Loucy (cell line): ENCODE measurements at regions not wholly inside any gene's neighbourhood (a gene's known extent, or its start where the extent isn't known, plus 50 kb on each side); places are given as distances from the start of the nearest gene placed in this dataset.

Source experiments
- EZH2phosphoT487 ChIP-seq: fragments of 200-600 bp; IDR thresholded peaks from 2 replicates; pipeline ENCODE4 v1.6.1; 2018; ENCODE audit warnings: antibody characterized with exemption, mild to moderate bottlenecking, moderate library complexity, borderline replicate concordance
- TF ChIP-seq, protein P1 (sequence below): fragments of 200-600 bp; sonication (generic); conservative IDR thresholded peaks from 2 replicates; pipeline ENCODE4 v1.5.1; 2014; ENCODE audit warnings: mild to moderate bottlenecking, antibody characterized with exemption, low read length

DNA sequence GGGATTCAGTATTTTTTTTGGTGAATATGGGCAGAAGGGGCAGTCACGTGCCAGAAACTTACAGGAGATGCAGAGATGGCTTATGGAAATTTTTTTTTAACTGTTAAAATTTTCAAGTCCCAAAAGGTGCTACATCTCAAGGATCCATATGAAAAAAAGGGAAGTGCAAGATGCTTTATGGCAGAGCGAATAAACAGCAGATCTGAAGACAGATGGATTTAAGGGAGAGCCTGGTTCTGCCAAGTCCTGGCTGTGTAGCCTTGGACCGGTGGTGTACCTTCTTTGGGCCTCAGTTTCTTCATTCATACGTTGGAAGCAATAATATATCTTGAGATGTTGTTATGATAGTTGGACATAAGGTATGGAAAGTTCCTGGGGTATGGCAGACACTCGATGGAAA lies 91.5 kb upstream of the ARRDC4 start:
- TF ChIP-seq, protein P1, sequence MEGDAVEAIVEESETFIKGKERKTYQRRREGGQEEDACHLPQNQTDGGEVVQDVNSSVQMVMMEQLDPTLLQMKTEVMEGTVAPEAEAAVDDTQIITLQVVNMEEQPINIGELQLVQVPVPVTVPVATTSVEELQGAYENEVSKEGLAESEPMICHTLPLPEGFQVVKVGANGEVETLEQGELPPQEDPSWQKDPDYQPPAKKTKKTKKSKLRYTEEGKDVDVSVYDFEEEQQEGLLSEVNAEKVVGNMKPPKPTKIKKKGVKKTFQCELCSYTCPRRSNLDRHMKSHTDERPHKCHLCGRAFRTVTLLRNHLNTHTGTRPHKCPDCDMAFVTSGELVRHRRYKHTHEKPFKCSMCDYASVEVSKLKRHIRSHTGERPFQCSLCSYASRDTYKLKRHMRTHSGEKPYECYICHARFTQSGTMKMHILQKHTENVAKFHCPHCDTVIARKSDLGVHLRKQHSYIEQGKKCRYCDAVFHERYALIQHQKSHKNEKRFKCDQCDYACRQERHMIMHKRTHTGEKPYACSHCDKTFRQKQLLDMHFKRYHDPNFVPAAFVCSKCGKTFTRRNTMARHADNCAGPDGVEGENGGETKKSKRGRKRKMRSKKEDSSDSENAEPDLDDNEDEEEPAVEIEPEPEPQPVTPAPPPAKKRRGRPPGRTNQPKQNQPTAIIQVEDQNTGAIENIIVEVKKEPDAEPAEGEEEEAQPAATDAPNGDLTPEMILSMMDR: no peak
- no peak for TF ChIP-seq EZH2phosphoT487
